Ishikawa (cell line): ENCODE measurements at regions not wholly inside any gene's neighbourhood (a gene's known extent, or its start where the extent isn't known, plus 50 kb on each side); places are given as distances from the start of the nearest gene placed in this dataset.

Source experiments
- EP300 ChIP-seq: IDR thresholded peaks from 2 replicates; pipeline ENCODE4 v1.6.1; 2012; ENCODE audit warnings: borderline replicate concordance
- TCF12 ChIP-seq: IDR thresholded peaks from 2 replicates; pipeline ENCODE4 v1.6.1; 2012; ENCODE audit warnings: low read depth
- TF ChIP-seq, protein P1 (sequence below): IDR thresholded peaks from 2 replicates; pipeline ENCODE4 v1.6.1; 2012

DNA sequence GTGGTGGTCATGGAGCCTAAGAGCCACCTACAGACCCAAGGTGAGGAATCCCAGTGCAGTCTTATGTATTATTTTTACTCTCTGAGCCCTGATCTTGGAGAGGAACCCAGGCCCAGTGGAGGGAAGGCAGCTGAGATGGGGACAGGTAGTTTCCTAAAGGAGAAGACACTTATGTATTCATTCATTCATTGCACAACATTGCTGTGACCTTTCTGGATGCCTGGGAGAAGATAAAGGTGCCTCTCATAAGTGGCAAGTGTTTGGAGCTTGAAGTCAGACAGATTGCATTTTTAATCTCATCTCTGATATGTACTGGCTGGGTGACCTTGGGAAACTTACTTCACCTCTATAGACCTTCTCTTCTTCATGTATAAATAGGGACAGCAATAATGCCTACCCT lies 111.1 kb downstream of the CEBPB start:
- no peak for TF ChIP-seq TCF12
- no peak for TF ChIP-seq EP300
- TF ChIP-seq, protein P1, sequence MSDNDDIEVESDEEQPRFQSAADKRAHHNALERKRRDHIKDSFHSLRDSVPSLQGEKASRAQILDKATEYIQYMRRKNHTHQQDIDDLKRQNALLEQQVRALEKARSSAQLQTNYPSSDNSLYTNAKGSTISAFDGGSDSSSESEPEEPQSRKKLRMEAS: no peak
